ENCODE measurements at regions not wholly inside any gene's neighbourhood (a gene's known extent, or its start where the extent isn't known, plus 50 kb on each side); places are given as distances from the start of the nearest gene placed in this dataset.

GRCh38 chr2:160646684-160647444 lies 153.3 kb upstream of the RBMS1 start:
- peaks cover 2% of the 10 kb centered on the region for H3K4me1 Mint-ChIP-seq (ENCODE audit: low read depth)
- TF ChIP-seq CTCF (IDR thresholded peaks at IDR 0.05; ENCODE audit: unreplicated experiment), result no peak
- no peak overlapping the region for H3K4me3 Mint-ChIP-seq (ENCODE audit: low read depth)
- H3K27ac Mint-ChIP-seq, result no peak overlapping the region
- DNase-seq (ENCODE audit: low spot score, unreplicated experiment), result no peak
- H3K36me3 Mint-ChIP-seq (ENCODE audit: insufficient read depth), result no peaks in the 10 kb centered on the region
- peaks cover 12% of the 10 kb centered on the region for H3K27me3 Mint-ChIP-seq
- no peaks in the 10 kb centered on the region for H3K9me3 Mint-ChIP-seq (ENCODE audit: low read depth)

GRCh38 chr2:160647967-160648685 lies 154.5 kb upstream of the RBMS1 start:
- Mint-ChIP-seq H3K4me3 (ENCODE audit: low read depth) (no peak overlapping the region), H3K27ac (no peak overlapping the region), H3K4me1 (ENCODE audit: low read depth) (peaks cover 5% of the 10 kb centered on the region), H3K36me3 (ENCODE audit: insufficient read depth) (no peaks in the 10 kb centered on the region), H3K9me3 (ENCODE audit: low read depth) (no peaks in the 10 kb centered on the region), H3K27me3 (peaks cover 17% of the 10 kb centered on the region)
- DNase-seq (ENCODE audit: low spot score, unreplicated experiment), result no peak
- TF ChIP-seq CTCF (IDR thresholded peaks at IDR 0.05; ENCODE audit: unreplicated experiment), result no peak

- H3K27ac Mint-ChIP-seq, result no peak overlapping the region
- H3K4me1 Mint-ChIP-seq (ENCODE audit: low read depth), result peaks cover 5% of the 10 kb centered on the region
- TF ChIP-seq CTCF (IDR thresholded peaks at IDR 0.05; ENCODE audit: unreplicated experiment), result no peak
- no peaks in the 10 kb centered on the region for H3K36me3 Mint-ChIP-seq (ENCODE audit: insufficient read depth)
- H3K9me3 Mint-ChIP-seq (ENCODE audit: low read depth), result no peaks in the 10 kb centered on the region
- H3K27me3 Mint-ChIP-seq, result peaks cover 17% of the 10 kb centered on the region
- DNase-seq (ENCODE audit: low spot score, unreplicated experiment), result no peak
- H3K4me3 Mint-ChIP-seq (ENCODE audit: low read depth), result no peak overlapping the region
Observed at GRCh38 chr2:160649698-160650097, 156.1 kb upstream of the RBMS1 start.

GRCh38 chr2:160650196-160651118 lies 156.8 kb upstream of the RBMS1 start:
- no peak overlapping the region for H3K27ac Mint-ChIP-seq
- no peak for DNase-seq (ENCODE audit: low spot score, unreplicated experiment)
- H3K36me3 Mint-ChIP-seq (ENCODE audit: insufficient read depth), result no peaks in the 10 kb centered on the region
- no peak overlapping the region for H3K4me3 Mint-ChIP-seq (ENCODE audit: low read depth)
- peaks cover 17% of the 10 kb centered on the region for H3K27me3 Mint-ChIP-seq
- H3K9me3 Mint-ChIP-seq (ENCODE audit: low read depth), result no peaks in the 10 kb centered on the region
- H3K4me1 Mint-ChIP-seq (ENCODE audit: low read depth), result peaks cover 5% of the 10 kb centered on the region
- no peak for TF ChIP-seq CTCF (IDR thresholded peaks at IDR 0.05; ENCODE audit: unreplicated experiment)
